IgD-negative memory B cell (primary cell): ENCODE measurements at regions not wholly inside any gene's neighbourhood (a gene's known extent, or its start where the extent isn't known, plus 50 kb on each side); places are given as distances from the start of the nearest gene placed in this dataset.

Experiments used
- H3K27ac Mint-ChIP-seq, 3 donors: one replicate each; pipeline ENCODE4 v1.8.0; 2020 to 2022; ENCODE audit warnings: mild to moderate bottlenecking in 3 of 3, mixed read lengths in 3 of 3, moderate library complexity in 1 of 3
- H3K27me3 Mint-ChIP-seq: one replicate; pipeline ENCODE4 v1.8.0; 2021; ENCODE audit warnings: mixed read lengths
- H3K36me3 Mint-ChIP-seq: one replicate; pipeline ENCODE4 v1.8.0; 2020; ENCODE audit warnings: mild to moderate bottlenecking, mixed read lengths
- H3K4me1 Mint-ChIP-seq, 3 donors: one replicate each; pipeline ENCODE4 v1.8.0; 2020 to 2022; ENCODE audit warnings: mixed read lengths in 3 of 3, mild to moderate bottlenecking in 1 of 3
- H3K4me3 Mint-ChIP-seq, 4 donors: one replicate each; pipeline ENCODE4 v1.8.0; 2020 to 2022; ENCODE audit warnings: mild to moderate bottlenecking in 4 of 4, mixed read lengths in 4 of 4, moderate library complexity in 3 of 4
- H3K9me3 Mint-ChIP-seq, 3 donors: one replicate each; pipeline ENCODE4 v1.8.0; 2020 to 2021; ENCODE audit warnings: mixed read lengths in 3 of 3, mild to moderate bottlenecking in 1 of 3

DNA sequence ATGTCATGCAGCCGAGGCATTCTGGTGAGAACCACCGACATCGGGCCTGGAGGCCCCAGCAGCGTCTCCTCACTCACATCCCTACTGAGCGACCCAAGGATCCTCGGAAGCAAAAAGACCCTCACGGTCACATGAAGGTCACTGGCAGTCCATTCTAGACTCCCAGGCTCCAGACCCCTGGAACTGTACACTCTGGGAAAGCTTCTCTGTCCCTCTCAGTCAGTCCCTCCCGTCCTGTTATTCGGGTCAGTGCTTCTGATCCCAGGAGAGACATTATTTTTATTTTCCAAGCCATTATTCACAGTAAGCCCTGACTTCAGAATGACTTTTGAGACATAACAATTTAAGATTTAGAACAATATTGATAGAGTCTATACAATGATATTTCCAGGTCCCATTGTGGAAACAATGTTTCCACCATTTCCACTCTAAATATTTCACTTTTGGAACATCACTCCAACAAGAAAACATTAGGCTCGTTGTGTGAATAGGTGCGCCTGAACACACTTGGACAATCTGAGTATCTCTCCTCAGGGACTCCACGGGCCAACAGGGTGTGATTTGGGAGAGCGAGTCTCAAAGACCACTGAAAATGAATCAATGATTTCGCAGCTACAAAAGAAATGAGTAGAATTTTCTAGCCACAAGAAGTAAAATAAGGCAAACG is 199.7 kb downstream of the SOD2 start:
- Mint-ChIP-seq H3K36me3 (peaks cover 2% of the 10 kb centered on the region), H3K4me1 (no peaks in the 10 kb centered on the region), H3K27ac (no peak overlapping the region), H3K4me3 (no peak overlapping the region), H3K9me3 (peaks cover 2 to 10% (median 6%) of the 10 kb centered on the region in 3 donors), H3K27me3 (peaks cover 6% of the 10 kb centered on the region)

DNA sequence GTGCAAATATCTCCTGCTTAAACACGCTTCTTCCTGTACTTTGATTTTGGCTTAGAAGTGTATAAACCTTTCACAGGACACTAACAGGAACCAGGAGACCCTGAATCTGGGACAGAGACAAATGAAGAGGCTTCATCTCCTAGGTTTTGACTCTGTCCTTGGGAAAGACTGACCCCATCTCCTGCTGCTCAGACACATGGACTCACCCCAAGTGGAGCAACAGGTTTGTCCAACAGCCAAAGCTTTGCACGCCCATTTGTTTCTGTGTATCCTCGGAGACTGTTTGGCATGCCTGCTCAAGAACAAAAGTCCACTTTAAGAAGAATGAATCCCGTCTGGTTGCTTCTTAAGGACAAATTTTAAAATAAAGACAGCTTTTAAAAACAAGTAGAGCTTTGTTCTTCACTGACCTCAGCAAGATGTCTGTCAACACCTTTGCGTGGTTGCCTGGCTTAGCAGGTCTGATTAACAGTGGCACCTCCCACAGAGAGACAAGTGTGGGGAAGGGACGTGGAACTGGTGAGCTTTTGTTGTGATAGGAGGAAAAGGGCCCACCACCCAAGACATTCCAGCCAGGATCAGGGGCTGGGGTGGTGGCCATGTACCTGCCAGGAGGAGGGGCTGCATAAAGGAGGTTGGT is 202.6 kb downstream of the SOD2 start:
- no peak overlapping the region for H3K27ac Mint-ChIP-seq
- no peak overlapping the region for H3K4me3 Mint-ChIP-seq
- peaks cover 2% of the 10 kb centered on the region for H3K27me3 Mint-ChIP-seq

DNA sequence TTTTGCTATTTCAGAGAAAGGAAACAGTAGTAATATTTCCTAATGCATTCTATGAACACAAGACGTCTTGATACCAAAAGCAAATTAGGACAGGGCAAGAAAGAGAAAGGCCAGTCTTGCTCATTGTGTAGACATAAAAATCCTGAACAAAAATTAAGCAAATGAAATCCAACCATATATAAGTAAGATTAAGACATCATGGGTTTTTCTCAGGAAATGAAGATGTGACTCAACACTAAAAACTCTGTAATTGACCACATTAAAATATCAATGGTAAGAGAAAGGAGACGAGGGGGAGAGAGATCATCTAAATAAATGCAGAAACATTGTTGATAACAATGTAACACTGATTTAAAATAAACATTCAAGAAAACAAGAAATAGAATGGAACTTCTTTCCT is 205.4 kb downstream of the SOD2 start:
- Mint-ChIP-seq H3K4me3 (no peak overlapping the region), H3K27ac (no peak overlapping the region), H3K9me3 (peaks cover 0 to 3% (median 0%) of the 10 kb centered on the region in 3 donors), H3K27me3 (peaks cover 5% of the 10 kb centered on the region), H3K4me1 (no peaks in the 10 kb centered on the region), H3K36me3 (peaks cover 3% of the 10 kb centered on the region)

More for the DNA sequence above, 202.6 kb downstream of the SOD2 start:
- H3K36me3 Mint-ChIP-seq = peaks cover 2% of the 10 kb centered on the region
- peaks cover 0 to 2% (median 2%) of the 10 kb centered on the region in 3 donors for H3K9me3 Mint-ChIP-seq
- H3K4me1 Mint-ChIP-seq = no peaks in the 10 kb centered on the region

DNA sequence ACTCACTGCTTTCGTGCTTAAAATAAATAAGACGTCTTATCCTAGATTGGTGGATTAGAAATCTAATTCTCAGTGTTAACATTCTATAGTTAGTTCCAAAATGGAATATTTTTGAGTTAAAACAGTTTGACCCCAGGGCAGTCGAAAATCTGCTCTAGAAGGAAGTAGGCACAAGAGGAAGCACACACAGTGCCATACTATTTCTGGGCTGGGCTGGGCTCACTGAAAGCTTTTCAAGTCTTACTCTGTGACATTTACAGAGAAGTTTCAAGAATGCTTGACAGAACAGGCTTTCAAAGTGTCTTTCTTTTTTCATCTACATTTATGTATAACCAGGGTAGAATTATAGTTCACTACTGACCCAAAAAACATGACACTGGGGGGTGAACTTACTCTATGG is 209.8 kb downstream of the SOD2 start:
- H3K27me3 Mint-ChIP-seq = peaks cover 16% of the 10 kb centered on the region
- no peaks in the 10 kb centered on the region for H3K4me1 Mint-ChIP-seq
- no peak overlapping the region for H3K27ac Mint-ChIP-seq
- H3K4me3 Mint-ChIP-seq = no peak overlapping the region
- peaks cover 4% of the 10 kb centered on the region for H3K36me3 Mint-ChIP-seq
- H3K9me3 Mint-ChIP-seq = peaks cover 0 to 1% (median 0%) of the 10 kb centered on the region in 3 donors

DNA sequence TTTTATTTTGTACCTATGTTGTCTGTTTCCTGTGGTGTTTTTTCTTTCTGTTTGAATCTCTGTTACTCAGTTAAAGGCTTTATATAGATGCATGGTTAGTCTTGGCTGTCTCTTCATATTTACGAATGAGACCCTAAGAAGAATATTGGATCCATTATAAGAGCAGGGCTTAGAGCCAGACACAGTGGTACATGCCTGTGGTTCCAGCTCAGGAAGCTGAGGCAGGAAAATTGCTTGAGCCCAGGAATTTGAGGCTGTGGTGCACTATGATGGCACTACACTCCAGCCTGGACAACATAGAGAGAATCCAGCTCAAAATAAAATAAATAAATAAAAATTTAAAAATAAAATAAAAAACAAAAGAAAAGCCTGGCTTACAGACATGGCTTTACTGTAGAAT is 211.1 kb downstream of the SOD2 start:
- H3K27me3 Mint-ChIP-seq = peaks cover 16% of the 10 kb centered on the region
- H3K4me1 Mint-ChIP-seq = no peaks in the 10 kb centered on the region
- no peak overlapping the region for H3K4me3 Mint-ChIP-seq
- H3K36me3 Mint-ChIP-seq = peaks cover 4% of the 10 kb centered on the region
- peaks cover 0 to 1% (median 0%) of the 10 kb centered on the region in 3 donors for H3K9me3 Mint-ChIP-seq
- no peak overlapping the region for H3K27ac Mint-ChIP-seq

DNA sequence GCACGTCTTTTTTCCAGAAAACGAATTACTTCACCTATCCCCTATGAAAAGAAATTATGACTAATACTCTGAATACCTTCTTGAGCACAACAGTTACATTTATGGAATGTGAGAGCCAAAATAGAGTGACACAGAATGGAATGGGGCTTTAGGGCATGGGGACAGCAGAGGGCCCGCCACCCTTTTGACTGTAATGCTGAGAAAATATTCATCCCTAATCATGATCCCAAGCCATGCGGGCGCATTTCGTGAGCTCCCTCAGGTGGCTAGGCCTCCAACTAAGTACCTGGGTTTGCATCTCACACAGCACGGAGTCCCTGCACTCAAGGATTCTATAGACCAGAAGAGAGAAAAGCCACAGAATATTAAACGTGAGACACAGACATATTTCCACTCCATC is 212.6 kb downstream of the SOD2 start:
- Mint-ChIP-seq H3K27ac (no peak overlapping the region), H3K4me3 (no peak overlapping the region), H3K27me3 (peaks cover 16% of the 10 kb centered on the region), H3K36me3 (peaks cover 4% of the 10 kb centered on the region), H3K4me1 (no peaks in the 10 kb centered on the region), H3K9me3 (peaks cover 0 to 1% (median 0%) of the 10 kb centered on the region in 3 donors)

DNA sequence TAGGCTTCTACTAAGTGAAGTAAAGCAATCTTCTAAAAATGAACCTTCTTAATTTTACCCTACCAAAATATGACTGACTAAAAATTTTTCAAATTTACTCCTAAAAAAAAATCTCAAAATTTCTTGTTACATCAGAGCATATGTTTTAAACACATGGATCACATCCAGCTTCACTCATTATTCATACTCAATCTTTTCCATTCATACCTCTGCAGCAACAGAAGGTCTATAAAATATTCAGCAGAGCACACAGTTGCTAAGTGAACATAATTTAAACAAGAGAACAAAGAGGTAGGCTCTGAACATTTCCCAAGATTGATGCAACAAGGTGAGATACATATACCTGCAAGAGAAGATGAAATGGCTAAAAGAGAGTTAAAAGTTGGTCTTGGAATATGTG is 213.9 kb downstream of the SOD2 start:
- H3K4me1 Mint-ChIP-seq = no peaks in the 10 kb centered on the region
- H3K9me3 Mint-ChIP-seq = no peaks in the 10 kb centered on the region
- H3K4me3 Mint-ChIP-seq = no peak overlapping the region
- peaks cover 2% of the 10 kb centered on the region for H3K36me3 Mint-ChIP-seq
- H3K27me3 Mint-ChIP-seq = peaks cover 15% of the 10 kb centered on the region
- no peak overlapping the region for H3K27ac Mint-ChIP-seq

DNA sequence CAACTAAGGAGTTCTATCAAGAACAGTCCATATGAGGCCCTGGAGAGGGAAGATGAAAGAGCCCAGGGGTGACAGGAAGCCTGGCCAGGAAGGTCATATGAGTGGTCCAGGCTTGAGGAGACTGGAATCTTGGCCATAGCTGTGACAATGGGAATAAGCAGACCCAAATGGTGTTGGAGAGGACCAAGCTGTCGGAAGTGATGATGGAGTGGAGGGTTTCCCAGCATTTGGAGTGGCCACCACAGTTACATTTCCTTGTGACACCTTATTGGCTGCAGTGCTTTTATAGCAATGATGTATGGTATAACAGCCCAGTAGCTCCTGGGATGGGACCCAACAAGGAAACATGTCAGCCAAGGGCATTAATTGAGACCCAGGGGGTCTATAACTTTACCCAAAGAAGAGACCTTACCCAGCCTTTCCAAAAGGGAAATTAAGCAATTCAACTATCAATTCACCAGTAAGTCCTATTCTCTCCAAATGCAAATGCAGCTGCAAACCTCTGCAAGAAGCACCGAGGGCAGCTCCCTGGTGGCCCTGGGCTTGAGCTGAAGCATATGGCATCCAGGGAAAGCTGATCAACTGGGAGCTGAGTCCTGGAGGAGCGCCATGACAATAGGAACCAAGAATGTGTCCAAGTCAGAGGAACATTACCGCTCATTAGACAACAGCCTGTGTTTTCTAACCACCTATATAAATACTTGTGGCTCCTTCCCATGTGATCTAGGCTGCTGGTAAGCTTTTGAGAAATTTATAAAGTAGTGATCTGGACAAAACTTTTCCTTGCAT is 219.4 kb downstream of the SOD2 start:
- no peak overlapping the region for H3K27ac Mint-ChIP-seq

DNA sequence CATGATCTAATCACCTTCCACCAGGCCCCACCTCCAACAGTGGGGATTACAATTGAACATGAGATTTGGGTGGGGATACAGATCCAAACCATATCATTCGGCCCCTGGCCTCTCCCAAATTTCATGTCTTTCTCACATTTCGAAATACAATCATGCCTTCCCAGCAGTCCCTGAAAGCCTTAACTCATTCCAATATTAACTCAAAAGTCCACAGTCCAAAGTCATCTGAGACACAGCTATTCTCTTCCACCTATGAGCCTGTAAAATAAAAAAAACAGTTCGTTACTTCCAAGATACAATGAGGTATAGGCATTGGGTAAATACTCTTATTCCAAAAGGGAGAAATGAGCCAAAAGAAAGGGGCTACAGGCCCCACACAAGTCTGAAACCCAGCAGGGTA is 222.6 kb downstream of the SOD2 start:
- Mint-ChIP-seq H3K4me1 (peaks cover 11 to 14% (median 12%) of the 10 kb centered on the region in 3 donors), H3K36me3 (peaks cover 1% of the 10 kb centered on the region), H3K27ac (no peak overlapping the region), H3K9me3 (peaks cover 0 to 11% (median 0%) of the 10 kb centered on the region in 3 donors), H3K4me3 (no peak overlapping the region), H3K27me3 (peaks cover 2% of the 10 kb centered on the region)

More for the DNA sequence above, 219.4 kb downstream of the SOD2 start:
- Mint-ChIP-seq H3K4me3 (no peak overlapping the region), H3K27me3 (no peaks in the 10 kb centered on the region), H3K9me3 (peaks cover 0 to 11% (median 0%) of the 10 kb centered on the region in 3 donors), H3K4me1 (no peaks in the 10 kb centered on the region), H3K36me3 (no peaks in the 10 kb centered on the region)

DNA sequence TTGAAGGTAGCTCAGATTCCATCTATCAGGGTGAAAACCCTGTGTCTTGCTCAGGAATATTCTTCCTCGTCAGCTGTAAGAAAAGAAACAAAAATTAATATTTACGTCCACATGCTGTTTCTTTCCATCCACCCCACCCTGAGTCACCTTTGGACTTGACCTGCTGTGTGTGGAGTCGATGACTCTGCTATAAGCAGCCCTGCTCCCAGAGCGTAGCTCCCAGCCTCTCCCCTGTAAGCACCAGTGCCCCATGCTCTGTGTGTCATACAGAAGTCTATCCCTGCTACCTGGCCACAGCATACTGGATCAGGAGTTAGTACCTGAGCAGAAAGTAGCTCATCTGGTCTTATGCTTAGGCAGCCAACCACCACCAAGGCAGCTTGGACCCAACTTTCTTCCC is 223.6 kb downstream of the SOD2 start:
- no peak overlapping the region for H3K27ac Mint-ChIP-seq
- peaks cover 0 to 11% (median 0%) of the 10 kb centered on the region in 3 donors for H3K9me3 Mint-ChIP-seq
- peaks cover 2% of the 10 kb centered on the region for H3K27me3 Mint-ChIP-seq
- H3K4me3 Mint-ChIP-seq = peak overlapping the region in 1 of 4 donors; percentile 11
- peaks cover 11 to 14% (median 12%) of the 10 kb centered on the region in 3 donors for H3K4me1 Mint-ChIP-seq
- H3K36me3 Mint-ChIP-seq = peaks cover 1% of the 10 kb centered on the region

DNA sequence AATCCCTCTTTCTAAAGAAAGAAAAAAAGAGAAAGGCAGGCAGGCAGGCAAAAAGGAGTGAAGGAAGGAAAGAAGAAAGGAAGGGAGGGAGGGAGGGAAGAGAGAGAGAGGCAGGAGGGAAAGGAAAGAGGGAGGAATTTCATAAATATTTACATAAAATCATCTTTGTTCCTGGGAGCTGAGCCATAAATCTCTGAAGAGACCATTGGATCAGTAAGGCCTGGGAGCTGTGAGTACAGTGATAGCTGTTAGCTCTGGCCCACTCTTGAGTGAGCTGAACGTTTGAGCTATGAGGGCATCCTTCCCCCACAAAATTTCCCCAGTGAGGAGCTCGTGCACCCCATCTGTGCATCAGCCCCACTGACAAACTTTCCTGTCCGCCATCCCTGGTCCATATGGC is 224.0 kb downstream of the SOD2 start:
- peaks cover 2% of the 10 kb centered on the region for H3K27me3 Mint-ChIP-seq
- peaks cover 0 to 11% (median 0%) of the 10 kb centered on the region in 3 donors for H3K9me3 Mint-ChIP-seq
- peak overlapping the region in 1 of 4 donors; percentile 37 for H3K4me3 Mint-ChIP-seq
- peaks cover 1% of the 10 kb centered on the region for H3K36me3 Mint-ChIP-seq
- peaks cover 11 to 14% (median 12%) of the 10 kb centered on the region in 3 donors for H3K4me1 Mint-ChIP-seq
- no peak overlapping the region for H3K27ac Mint-ChIP-seq

DNA sequence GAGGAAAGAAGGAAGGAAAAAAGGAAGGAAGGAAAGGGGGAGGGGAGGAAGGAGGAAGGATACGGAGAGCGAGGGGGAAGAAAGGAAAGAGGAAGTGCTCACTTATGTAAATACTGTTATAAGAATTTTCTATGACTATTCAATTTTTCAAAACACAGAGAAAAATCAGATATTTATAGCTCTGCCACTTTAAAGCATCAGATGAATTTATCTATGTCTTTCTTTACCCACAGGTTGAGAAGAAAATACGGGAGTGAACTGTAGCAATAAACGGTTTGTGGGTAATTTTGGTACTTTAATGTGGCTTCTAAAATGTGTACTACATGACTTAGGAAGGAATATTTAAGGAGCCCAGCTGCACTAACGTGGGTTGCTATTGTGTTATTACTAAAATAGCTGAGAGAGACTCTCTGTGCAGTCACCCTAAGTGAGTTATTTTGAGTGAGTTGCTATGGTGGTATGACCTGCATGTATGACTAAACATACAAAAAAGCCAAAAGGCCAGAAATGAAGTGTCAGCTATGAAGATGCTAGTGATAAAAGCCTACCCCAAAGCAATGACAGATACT is 225.5 kb downstream of the SOD2 start:
- H3K27ac Mint-ChIP-seq = peak overlapping the region in 1 of 3 donors; percentile 18
- H3K4me1 Mint-ChIP-seq = peaks cover 11 to 14% (median 12%) of the 10 kb centered on the region in 3 donors
- peaks cover 0 to 11% (median 0%) of the 10 kb centered on the region in 3 donors for H3K9me3 Mint-ChIP-seq
- H3K36me3 Mint-ChIP-seq = peaks cover 1% of the 10 kb centered on the region
- peak overlapping the region in 2 of 4 donors; percentile 35 to 77 for H3K4me3 Mint-ChIP-seq
- peaks cover 2% of the 10 kb centered on the region for H3K27me3 Mint-ChIP-seq

DNA sequence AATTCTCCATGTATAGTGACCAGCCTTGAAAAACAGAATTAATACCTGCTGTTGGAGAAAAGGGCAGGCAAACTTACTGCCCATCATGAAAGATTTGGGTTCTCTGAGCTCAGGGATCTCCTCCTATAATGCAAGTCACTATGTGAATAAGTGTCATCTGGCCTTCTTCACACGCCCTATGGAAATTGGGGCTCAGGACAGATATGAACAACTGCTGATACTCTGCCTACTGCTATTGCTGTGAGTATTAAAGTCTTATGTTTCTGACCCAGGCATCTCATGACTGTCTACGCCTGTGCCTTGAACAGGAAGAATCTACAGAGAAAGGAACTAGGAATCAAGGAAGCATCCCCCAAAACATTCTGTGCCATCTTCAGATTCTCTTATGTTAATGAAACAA is 226.1 kb downstream of the SOD2 start:
- Mint-ChIP-seq H3K36me3 (peaks cover 1% of the 10 kb centered on the region), H3K4me1 (peaks cover 11 to 14% (median 12%) of the 10 kb centered on the region in 3 donors), H3K9me3 (peaks cover 0 to 11% (median 0%) of the 10 kb centered on the region in 3 donors), H3K27me3 (peaks cover 2% of the 10 kb centered on the region), H3K4me3 (no peak overlapping the region), H3K27ac (peak overlapping the region in 1 of 3 donors; percentile 18)

DNA sequence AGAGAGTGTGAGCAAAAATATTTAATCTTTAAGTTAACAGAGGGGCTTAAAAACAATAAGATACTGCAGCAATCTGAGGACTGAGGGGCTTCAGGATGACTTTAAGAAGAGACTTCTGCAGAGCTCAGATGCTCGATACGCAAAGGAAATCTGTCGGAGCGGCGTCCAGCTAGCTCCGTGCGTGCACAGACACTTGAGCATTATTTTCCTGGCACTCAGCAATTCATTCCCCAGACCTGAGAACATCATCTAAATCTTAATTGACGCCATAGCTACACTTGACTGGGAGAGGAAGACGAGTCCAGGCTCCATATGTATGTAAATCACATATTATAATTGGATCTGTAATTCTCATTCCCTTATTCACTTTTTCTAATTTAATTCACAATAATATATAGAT is 228.2 kb downstream of the SOD2 start:
- Mint-ChIP-seq H3K4me1 (peaks cover 11 to 14% (median 12%) of the 10 kb centered on the region in 3 donors), H3K27ac (no peak overlapping the region), H3K9me3 (peaks cover 0 to 2% (median 0%) of the 10 kb centered on the region in 3 donors), H3K4me3 (no peak overlapping the region), H3K27me3 (peaks cover 2% of the 10 kb centered on the region), H3K36me3 (peaks cover 1% of the 10 kb centered on the region)
